ENCODE measurements at regions not wholly inside any gene's neighbourhood (a gene's known extent, or its start where the extent isn't known, plus 50 kb on each side); places are given as distances from the start of the nearest gene placed in this dataset.

- Mint-ChIP-seq H3K4me1 (ENCODE audit: low read depth) (no peaks in the 10 kb centered on the region), H3K27ac (no peak overlapping the region), H3K27me3 (ENCODE audit: insufficient read depth) (no peaks in the 10 kb centered on the region), H3K36me3 (ENCODE audit: low read depth) (no peaks in the 10 kb centered on the region), H3K9me3 (no peaks in the 10 kb centered on the region), H3K4me3 (no peak overlapping the region)
- TF ChIP-seq, protein P1, sequence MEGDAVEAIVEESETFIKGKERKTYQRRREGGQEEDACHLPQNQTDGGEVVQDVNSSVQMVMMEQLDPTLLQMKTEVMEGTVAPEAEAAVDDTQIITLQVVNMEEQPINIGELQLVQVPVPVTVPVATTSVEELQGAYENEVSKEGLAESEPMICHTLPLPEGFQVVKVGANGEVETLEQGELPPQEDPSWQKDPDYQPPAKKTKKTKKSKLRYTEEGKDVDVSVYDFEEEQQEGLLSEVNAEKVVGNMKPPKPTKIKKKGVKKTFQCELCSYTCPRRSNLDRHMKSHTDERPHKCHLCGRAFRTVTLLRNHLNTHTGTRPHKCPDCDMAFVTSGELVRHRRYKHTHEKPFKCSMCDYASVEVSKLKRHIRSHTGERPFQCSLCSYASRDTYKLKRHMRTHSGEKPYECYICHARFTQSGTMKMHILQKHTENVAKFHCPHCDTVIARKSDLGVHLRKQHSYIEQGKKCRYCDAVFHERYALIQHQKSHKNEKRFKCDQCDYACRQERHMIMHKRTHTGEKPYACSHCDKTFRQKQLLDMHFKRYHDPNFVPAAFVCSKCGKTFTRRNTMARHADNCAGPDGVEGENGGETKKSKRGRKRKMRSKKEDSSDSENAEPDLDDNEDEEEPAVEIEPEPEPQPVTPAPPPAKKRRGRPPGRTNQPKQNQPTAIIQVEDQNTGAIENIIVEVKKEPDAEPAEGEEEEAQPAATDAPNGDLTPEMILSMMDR (IDR thresholded peaks at IDR 0.05): no peak
- DNase-seq: no peak
These were observed 282.3 kb upstream of the SEMA3C start for GRCh38 chr7:81201188-81201587.

- H3K27me3 Mint-ChIP-seq (ENCODE audit: insufficient read depth): no peaks in the 10 kb centered on the region
- H3K27ac Mint-ChIP-seq: no peak overlapping the region
These were observed 279.9 kb upstream of the SEMA3C start for GRCh38 chr7:81198766-81199165.

GRCh38 chr7:81197266-81197665 lies 278.4 kb upstream of the SEMA3C start:
- Mint-ChIP-seq H3K27me3 (ENCODE audit: insufficient read depth) (no peaks in the 10 kb centered on the region), H3K4me1 (ENCODE audit: low read depth) (peaks cover 6% of the 10 kb centered on the region; the same call in 1 of the 2 replicates), H3K36me3 (ENCODE audit: low read depth) (no peaks in the 10 kb centered on the region), H3K4me3 (no peak overlapping the region), H3K27ac (no peak overlapping the region), H3K9me3 (no peaks in the 10 kb centered on the region)
- TF ChIP-seq, protein P1 (IDR thresholded peaks at IDR 0.05): no peak
- DNase-seq: no peak

More at GRCh38 chr7:81198766-81199165, 279.9 kb upstream of the SEMA3C start:
- no peak for DNase-seq
- TF ChIP-seq, protein P1 (IDR thresholded peaks at IDR 0.05): no peak
- Mint-ChIP-seq H3K4me1 (ENCODE audit: low read depth) (peaks cover 6% of the 10 kb centered on the region; the same call in 1 of the 2 replicates), H3K9me3 (no peaks in the 10 kb centered on the region), H3K4me3 (no peak overlapping the region), H3K36me3 (ENCODE audit: low read depth) (no peaks in the 10 kb centered on the region)

GRCh38 chr7:81195033-81195432 lies 276.2 kb upstream of the SEMA3C start:
- TF ChIP-seq, protein P1 (IDR thresholded peaks at IDR 0.05): no peak
- Mint-ChIP-seq H3K9me3 (no peaks in the 10 kb centered on the region), H3K27ac (no peak overlapping the region), H3K4me1 (ENCODE audit: low read depth) (peaks cover 17% of the 10 kb centered on the region), H3K4me3 (no peak overlapping the region), H3K27me3 (ENCODE audit: insufficient read depth) (no peaks in the 10 kb centered on the region), H3K36me3 (ENCODE audit: low read depth) (no peaks in the 10 kb centered on the region)
- DNase-seq: no peak

- H3K27ac Mint-ChIP-seq: no peak overlapping the region
- peak; percentile 33 for DNase-seq
- no peak overlapping the region for H3K4me3 Mint-ChIP-seq
- H3K27me3 Mint-ChIP-seq (ENCODE audit: insufficient read depth): no peaks in the 10 kb centered on the region
- peaks cover 17% of the 10 kb centered on the region for H3K4me1 Mint-ChIP-seq (ENCODE audit: low read depth)
- TF ChIP-seq, protein P1 (IDR thresholded peaks at IDR 0.05): no peak
- no peaks in the 10 kb centered on the region for H3K9me3 Mint-ChIP-seq
- H3K36me3 Mint-ChIP-seq (ENCODE audit: low read depth): no peaks in the 10 kb centered on the region
These were observed 272.3 kb upstream of the SEMA3C start for GRCh38 chr7:81190997-81191768.
